ENCODE measurements at regions not wholly inside any gene's neighbourhood (a gene's known extent, or its start where the extent isn't known, plus 50 kb on each side); places are given as distances from the start of the nearest gene placed in this dataset.

- DNase-seq = no peak
Observed at GRCh38 chr6:181049-181654, 111.1 kb upstream of the DUSP22 start.

- DNase-seq = no peak
Observed at GRCh38 chr6:183668-184067, 108.6 kb upstream of the DUSP22 start.

- DNase-seq = no peak
Observed at GRCh38 chr6:184161-184700, 108.1 kb upstream of the DUSP22 start.

- no peak for DNase-seq
Observed at GRCh38 chr6:186340-186965, 105.8 kb upstream of the DUSP22 start.

- DNase-seq = no peak
Observed at GRCh38 chr6:187210-187861, 105.0 kb upstream of the DUSP22 start.

DNA sequence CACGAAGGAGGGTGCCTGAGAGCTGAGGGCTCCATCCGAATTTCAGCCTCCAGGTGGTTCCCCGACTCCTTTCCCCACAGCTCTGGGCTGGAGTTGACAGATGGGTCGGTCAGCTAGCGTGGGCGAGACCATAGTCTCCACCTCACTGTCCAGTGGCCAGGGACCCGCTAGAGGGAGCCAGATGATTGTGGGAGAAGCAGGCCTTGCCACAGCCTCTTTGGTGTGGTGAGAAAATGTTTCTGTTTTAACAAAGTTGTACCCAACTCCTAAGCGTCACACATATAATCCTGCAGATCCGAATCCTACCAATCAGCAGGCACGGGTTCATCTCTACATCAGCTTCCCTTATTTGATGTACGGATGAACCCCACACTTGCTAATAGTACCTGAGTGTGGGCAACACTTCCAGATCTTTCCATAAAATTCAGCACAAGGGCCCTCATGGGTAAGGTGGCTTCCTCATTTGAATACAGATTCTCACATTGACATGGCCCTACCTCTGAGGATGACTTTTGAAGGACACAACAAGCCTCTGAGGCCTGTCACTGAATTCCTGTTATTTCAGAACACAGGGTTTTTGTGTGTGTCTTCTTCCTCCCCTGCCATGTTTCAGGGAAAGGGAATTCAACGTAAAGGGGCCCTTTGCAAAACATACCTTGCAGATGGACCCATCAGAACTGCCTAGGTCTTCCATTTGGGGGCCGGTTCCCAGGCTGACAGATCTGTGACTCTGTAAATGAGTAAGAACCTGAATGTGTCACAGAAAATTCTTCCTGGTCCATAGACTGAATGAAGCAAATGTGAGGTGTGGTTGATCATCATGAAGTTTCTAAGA is 103.2 kb upstream of the DUSP22 start:
- DNase-seq = peak; percentile 75

GRCh38 chr6:189676-190075 is 102.6 kb upstream of the DUSP22 start:
- DNase-seq = no peak

- no peak for DNase-seq
Observed at GRCh38 chr6:190596-191395, 101.5 kb upstream of the DUSP22 start.

DNA sequence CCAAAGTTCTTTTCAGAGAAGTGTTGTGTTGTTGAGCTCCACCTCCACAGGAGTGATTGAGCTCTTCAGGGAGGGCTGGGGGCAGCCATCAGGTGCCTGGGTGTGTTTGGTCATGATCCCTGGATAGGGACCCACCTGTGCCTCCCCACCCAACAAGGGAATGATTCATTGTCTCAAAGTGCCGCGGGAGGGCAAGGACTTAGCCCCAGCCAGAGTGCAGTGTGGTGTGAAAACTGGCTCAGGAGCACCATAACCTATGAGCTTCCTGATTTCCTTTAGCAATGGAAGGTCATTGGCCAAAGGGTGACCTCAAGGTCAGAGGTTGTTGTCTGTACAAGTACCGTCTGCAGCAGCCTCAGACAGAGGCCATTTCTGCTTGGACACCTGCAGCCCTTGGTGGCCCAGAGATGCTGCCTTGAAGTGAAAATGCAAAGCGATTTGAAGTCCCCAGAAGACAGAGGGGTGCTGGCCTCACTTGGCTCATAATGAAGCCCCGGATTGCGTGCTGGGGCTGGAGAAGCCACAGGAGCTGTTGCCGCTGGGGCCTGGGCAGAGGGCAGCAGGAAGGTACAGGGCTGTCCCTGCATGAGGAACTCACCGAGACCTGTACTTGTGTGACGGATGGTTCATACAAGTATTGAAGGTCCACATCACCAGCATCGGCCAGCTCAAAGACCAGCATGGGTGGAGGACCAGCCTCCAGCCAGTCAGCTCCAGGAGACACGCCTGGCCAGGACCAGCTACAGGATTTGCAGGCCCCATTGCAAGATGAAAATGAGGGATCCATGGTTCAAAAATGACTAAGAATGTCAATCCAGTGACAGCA is 100.6 kb upstream of the DUSP22 start:
- no peak for DNase-seq

DNA sequence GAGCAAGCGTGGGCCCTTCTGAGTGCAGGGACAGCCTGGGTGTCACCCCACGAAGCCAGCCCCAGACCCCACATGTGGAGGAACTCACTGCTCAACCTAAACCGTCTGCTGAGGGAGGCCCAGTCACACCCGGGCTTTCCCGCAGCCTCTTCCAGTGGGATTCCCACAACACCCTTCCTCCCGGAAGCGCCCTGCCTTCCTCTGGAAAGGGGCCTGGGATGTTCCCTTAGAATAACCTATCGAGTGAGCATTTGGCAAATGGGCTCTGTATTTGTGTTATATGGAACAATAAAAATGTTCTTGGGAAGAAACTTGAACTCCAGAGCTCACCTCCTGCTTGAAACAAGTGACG is 100.0 kb upstream of the DUSP22 start:
- DNase-seq = no peak

GRCh38 chr6:193180-193579 is 99.1 kb upstream of the DUSP22 start:
- no peak for DNase-seq

GRCh38 chr6:193773-194310 is 98.4 kb upstream of the DUSP22 start:
- DNase-seq = no peak

- DNase-seq = peak; percentile 37
Observed at GRCh38 chr6:195861-196360, 96.4 kb upstream of the DUSP22 start.

DNA sequence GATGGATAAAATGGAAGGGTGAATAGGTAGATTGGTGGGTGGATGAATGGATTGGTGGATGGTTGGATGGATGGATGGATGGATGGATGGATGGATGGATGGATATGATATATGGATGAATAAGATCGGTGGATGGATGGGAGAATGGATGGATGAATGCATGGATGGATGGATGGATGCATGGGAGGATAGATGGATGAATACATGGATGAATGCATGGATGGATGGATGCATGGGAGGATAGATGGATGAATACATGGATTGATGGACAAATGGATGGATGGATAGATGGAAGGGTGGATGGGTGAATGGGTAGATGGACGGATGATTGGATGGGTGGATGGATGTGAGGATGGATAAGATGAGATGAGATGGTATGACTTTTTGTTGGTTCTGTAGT is 95.7 kb upstream of the DUSP22 start:
- no peak for DNase-seq

DNA sequence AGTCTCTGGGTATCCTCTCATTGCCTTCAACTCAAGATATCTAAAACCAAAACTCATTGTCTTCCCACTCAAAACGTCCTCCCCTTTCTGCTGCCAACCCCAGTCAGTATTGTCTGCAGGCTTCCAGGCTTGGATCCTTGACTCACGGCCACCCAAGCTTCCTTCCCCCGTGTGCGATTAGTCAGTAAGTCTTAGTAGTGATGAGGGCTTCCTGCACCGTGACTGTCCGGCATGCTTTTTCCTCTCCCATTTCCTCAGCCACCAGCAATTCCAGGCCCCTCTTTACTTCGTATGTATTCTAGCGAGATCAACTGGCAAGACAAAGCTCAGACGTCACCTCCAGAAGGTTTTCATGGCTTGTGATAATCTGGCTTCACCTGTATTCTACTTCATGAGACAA is 88.6 kb upstream of the DUSP22 start:
- no peak for DNase-seq

DNA sequence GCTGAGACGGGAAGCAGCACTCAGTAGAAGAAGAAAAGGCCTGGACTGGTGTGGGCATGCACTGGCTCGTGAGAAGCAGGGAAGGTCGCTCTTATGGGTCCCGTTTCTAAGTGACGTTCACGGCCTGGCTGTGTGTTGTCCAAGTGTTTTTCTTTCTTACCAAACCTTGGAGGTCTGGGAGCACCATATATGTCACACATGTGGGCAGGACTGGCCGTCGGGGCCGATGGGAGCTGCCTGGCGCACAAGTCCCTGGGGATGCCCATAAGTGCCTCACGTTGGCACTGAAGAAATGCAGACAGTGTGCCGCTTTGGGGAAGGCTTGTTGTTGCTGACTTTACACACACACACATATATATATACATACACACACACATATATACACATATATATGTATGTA is 86.0 kb upstream of the DUSP22 start:
- no peak for DNase-seq

- no peak for DNase-seq
Observed at GRCh38 chr6:208364-208763, 83.9 kb upstream of the DUSP22 start.

GRCh38 chr6:208938-209337 is 83.3 kb upstream of the DUSP22 start:
- no peak for DNase-seq

GRCh38 chr6:209432-210103 is 82.7 kb upstream of the DUSP22 start:
- peak; percentile 39 for DNase-seq

DNA sequence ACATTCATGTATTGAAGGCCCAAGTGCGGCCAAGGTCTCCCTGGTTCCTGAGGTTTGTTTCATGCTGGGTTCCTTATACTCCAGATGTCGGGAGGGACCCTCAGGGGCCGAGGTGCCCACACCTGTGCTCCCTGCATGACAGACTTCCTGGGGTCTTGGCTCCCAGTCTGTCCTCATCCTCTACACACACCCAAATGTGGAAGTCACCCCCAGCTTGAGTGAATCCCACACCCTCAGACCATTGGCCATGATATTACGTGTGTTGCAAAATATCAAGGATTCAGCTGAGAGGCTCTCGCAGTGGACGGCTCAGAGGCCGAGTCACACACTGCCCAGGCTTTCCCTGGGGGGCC is 82.2 kb upstream of the DUSP22 start:
- DNase-seq = no peak
